ENCODE measurements at regions not wholly inside any gene's neighbourhood (a gene's known extent, or its start where the extent isn't known, plus 50 kb on each side); places are given as distances from the start of the nearest gene placed in this dataset.

DNA sequence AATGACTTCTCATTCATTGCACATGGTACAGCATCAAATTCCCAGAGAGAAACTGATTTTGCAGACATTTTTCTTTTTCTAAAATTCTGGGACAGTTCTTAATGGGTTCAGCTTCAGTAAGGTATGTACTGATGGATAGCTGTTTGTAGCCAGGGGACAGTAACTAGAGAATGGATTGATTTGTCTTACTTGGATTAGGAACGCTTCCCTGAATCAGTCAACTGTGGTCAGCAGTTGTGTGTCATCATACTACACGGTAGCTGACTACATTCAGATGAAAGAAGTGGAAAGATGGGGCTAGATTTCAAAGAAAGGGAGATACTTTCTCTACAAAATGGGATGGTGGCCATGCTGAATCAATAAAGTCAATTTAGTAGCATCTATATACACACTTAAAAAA lies 431.4 kb downstream of the GRB14 start:
- TF ChIP-seq, protein P1, sequence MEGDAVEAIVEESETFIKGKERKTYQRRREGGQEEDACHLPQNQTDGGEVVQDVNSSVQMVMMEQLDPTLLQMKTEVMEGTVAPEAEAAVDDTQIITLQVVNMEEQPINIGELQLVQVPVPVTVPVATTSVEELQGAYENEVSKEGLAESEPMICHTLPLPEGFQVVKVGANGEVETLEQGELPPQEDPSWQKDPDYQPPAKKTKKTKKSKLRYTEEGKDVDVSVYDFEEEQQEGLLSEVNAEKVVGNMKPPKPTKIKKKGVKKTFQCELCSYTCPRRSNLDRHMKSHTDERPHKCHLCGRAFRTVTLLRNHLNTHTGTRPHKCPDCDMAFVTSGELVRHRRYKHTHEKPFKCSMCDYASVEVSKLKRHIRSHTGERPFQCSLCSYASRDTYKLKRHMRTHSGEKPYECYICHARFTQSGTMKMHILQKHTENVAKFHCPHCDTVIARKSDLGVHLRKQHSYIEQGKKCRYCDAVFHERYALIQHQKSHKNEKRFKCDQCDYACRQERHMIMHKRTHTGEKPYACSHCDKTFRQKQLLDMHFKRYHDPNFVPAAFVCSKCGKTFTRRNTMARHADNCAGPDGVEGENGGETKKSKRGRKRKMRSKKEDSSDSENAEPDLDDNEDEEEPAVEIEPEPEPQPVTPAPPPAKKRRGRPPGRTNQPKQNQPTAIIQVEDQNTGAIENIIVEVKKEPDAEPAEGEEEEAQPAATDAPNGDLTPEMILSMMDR (IDR thresholded peaks at IDR 0.05) = no peak
- no peak for TF ChIP-seq POLR2AphosphoS5 (IDR thresholded peaks at IDR 0.05)

Measured in esophagus muscularis mucosa (tissue), 3 donors.